ENCODE measurements at regions not wholly inside any gene's neighbourhood (a gene's known extent, or its start where the extent isn't known, plus 50 kb on each side); places are given as distances from the start of the nearest gene placed in this dataset.

- DNase-seq = no peak
- Histone ChIP-seq H3K27me3 (no peaks in the 10 kb centered on the region), H3K27ac (no peak overlapping the region), H3K36me3 (no peaks in the 10 kb centered on the region), H3K4me1 (no peaks in the 10 kb centered on the region), H3K9me3 (peaks cover 0 to 2% (median 0%) of the 10 kb centered on the region in 4 donors), H3K4me3 (no peak overlapping the region)
- intact Hi-C loops (cut with DNase I) = no loop called here
- TF ChIP-seq POLR2AphosphoS5 (IDR thresholded peaks at IDR 0.05) (no peak), EP300 (IDR thresholded peaks at IDR 0.05) (no peak)
- 93 to 94% methylated on average over 5 of the region's 5 CpGs for WGBS, 2 donors
These were observed 1482.8 kb downstream of the SLITRK5 start for GRCh38 chr13:89153941-89154340.

GRCh38 chr13:89163096-89163495 lies 1491.9 kb downstream of the SLITRK5 start:
- DNase-seq = no peak
- Histone ChIP-seq H3K36me3 (no peaks in the 10 kb centered on the region), H3K4me3 (no peak overlapping the region), H3K27me3 (no peaks in the 10 kb centered on the region), H3K27ac (no peak overlapping the region), H3K9me3 (peaks cover 0 to 3% (median 0%) of the 10 kb centered on the region in 4 donors), H3K4me1 (no peaks in the 10 kb centered on the region)
- 94 to 96% methylated on average over 16 of the region's 16 CpGs for WGBS, 2 donors
- TF ChIP-seq CTCF (IDR thresholded peaks at IDR 0.05) = no peak
- no peak for TF ChIP-seq POLR2AphosphoS5 (IDR thresholded peaks at IDR 0.05)
- TF ChIP-seq EP300 (IDR thresholded peaks at IDR 0.05) = no peak
- no peak for TF ChIP-seq POLR2A (IDR thresholded peaks at IDR 0.05)
- intact Hi-C loops (cut with DNase I) = no loop called here

- Histone ChIP-seq H3K4me1 (no peaks in the 10 kb centered on the region), H3K4me3 (no peak overlapping the region), H3K27me3 (no peaks in the 10 kb centered on the region), H3K36me3 (no peaks in the 10 kb centered on the region), H3K27ac (no peak overlapping the region), H3K9me3 (peaks cover 0 to 3% (median 0%) of the 10 kb centered on the region in 4 donors)
- 83 to 97% methylated on average over 1 of the region's 1 CpG for WGBS, 2 donors
- no peak for DNase-seq
- TF ChIP-seq EP300 (IDR thresholded peaks at IDR 0.05) (no peak), CTCF (IDR thresholded peaks at IDR 0.05) (no peak), POLR2AphosphoS5 (IDR thresholded peaks at IDR 0.05) (no peak), POLR2A (IDR thresholded peaks at IDR 0.05) (no peak)
- intact Hi-C loops (cut with DNase I) = no loop called here
These were observed 1494.5 kb downstream of the SLITRK5 start for GRCh38 chr13:89165685-89166084.

- Histone ChIP-seq H3K27me3 (no peaks in the 10 kb centered on the region), H3K36me3 (no peaks in the 10 kb centered on the region), H3K4me1 (no peaks in the 10 kb centered on the region), H3K4me3 (no peak overlapping the region), H3K9me3 (no peaks in the 10 kb centered on the region), H3K27ac (no peak overlapping the region)
- TF ChIP-seq EP300 (IDR thresholded peaks at IDR 0.05) (no peak), POLR2A (IDR thresholded peaks at IDR 0.05) (no peak), POLR2AphosphoS5 (IDR thresholded peaks at IDR 0.05) (no peak), CTCF (IDR thresholded peaks at IDR 0.05) (no peak)
- 59 to 82% methylated on average over 1 of the region's 1 CpG for WGBS, 2 donors
- intact Hi-C loops (cut with DNase I) = no loop called here
- no peak for DNase-seq
These were observed 1498.8 kb downstream of the SLITRK5 start for GRCh38 chr13:89169951-89170350.

GRCh38 chr13:89181041-89181440 lies 1509.9 kb downstream of the SLITRK5 start:
- TF ChIP-seq EP300 (IDR thresholded peaks at IDR 0.05) (no peak), CTCF (IDR thresholded peaks at IDR 0.05) (no peak), POLR2AphosphoS5 (IDR thresholded peaks at IDR 0.05) (no peak), POLR2A (IDR thresholded peaks at IDR 0.05) (no peak)

More at GRCh38 chr13:89181041-89181440, 1509.9 kb downstream of the SLITRK5 start:
- Histone ChIP-seq H3K27ac (no peak overlapping the region), H3K4me1 (no peaks in the 10 kb centered on the region), H3K27me3 (no peaks in the 10 kb centered on the region), H3K9me3 (no peaks in the 10 kb centered on the region), H3K4me3 (no peak overlapping the region), H3K36me3 (no peaks in the 10 kb centered on the region)
- DNase-seq = no peak
- intact Hi-C loops (cut with DNase I) = no loop called here

Measured in sigmoid colon (tissue), 6 donors.